Transverse colon (tissue), 4 donors: ENCODE measurements at regions not wholly inside any gene's neighbourhood (a gene's known extent, or its start where the extent isn't known, plus 50 kb on each side); places are given as distances from the start of the nearest gene placed in this dataset.
"Not testable (repeated sequence)": the region's sequence is repeated elsewhere in the genome, so short reads cannot be mapped to it uniquely, and the experiment has no call there.

ENCODE experiments used
- DNase-seq: peaks from one replicate; pipeline ENCODE4 v3.0.0-alpha.2; 2019
- H3K27ac ChIP-seq, 4 donors: fragments of 200-600 bp; sonication (generic); 2 replicates each; pipeline ENCODE4 v1.5.1; 2016 to 2018; ENCODE audit warnings: inconsistent platforms in 4 of 4
- H3K27me3 ChIP-seq: fragments of 200-600 bp; sonication (generic); 2 replicates; pipeline ENCODE4 v1.5.1; 2017; ENCODE audit warnings: inconsistent platforms
- H3K36me3 ChIP-seq, 4 donors: fragments of 200-600 bp; sonication (generic); 2 replicates each; pipeline ENCODE4 v1.5.1; 2017 to 2019; ENCODE audit warnings: inconsistent platforms in 4 of 4
- H3K4me1 ChIP-seq, 4 donors: fragments of 200-600 bp; sonication (generic); 2 replicates each; pipeline ENCODE4 v1.5.1; 2017 to 2020; ENCODE audit warnings: inconsistent platforms in 4 of 4
- H3K4me3 ChIP-seq, 4 donors: fragments of 200-600 bp; sonication (generic); 1 replicate in 1 of 4; 2 replicates in 3 of 4; pipeline versions ENCODE4 v1.5.1 to v1.6.1; 2017 to 2019; ENCODE audit warnings: inconsistent platforms in 4 of 4
- H3K9me3 ChIP-seq, 2 donors: fragments of 200-600 bp; sonication (generic); 2 replicates each; pipeline ENCODE4 v1.5.1; 2017 to 2019; ENCODE audit warnings: inconsistent platforms in 2 of 2
- POLR2AphosphoS5 ChIP-seq, 3 donors: sonication (generic); formaldehyde crosslinking; IDR thresholded peaks; one replicate each; pipeline ENCODE4 v1.6.1; 2016; ENCODE audit warnings: antibody characterized with exemption in 3 of 3
- WGBS, 2 donors: methylation state at CpG; one replicate each; pipeline ENCODE4 v1.1.5; 2018; ENCODE audit warnings: low coverage in 1 of 2; 5-methylcytosine and 5-hydroxymethylcytosine counted together
- in situ Hi-C, 4 donors: fragments of 200-750 bp; cut with MboI; loops; one replicate each; pipeline versions ENCODE4 v1.15.0 to v1.15.1; 2017; ENCODE audit warnings: low sequenced_read_pairs in 3 of 4, low pct_ligation_motif_present in 1 of 4, low pct_unique_long_range_greater_than_20kb in 1 of 4
- intact Hi-C: fragments of 100-400 bp; cut with DNase I; formaldehyde crosslinking; loops from one replicate; pipeline ENCODE4 v1.15.1; 2023; ENCODE audit warnings: low total_unique reads

DNA sequence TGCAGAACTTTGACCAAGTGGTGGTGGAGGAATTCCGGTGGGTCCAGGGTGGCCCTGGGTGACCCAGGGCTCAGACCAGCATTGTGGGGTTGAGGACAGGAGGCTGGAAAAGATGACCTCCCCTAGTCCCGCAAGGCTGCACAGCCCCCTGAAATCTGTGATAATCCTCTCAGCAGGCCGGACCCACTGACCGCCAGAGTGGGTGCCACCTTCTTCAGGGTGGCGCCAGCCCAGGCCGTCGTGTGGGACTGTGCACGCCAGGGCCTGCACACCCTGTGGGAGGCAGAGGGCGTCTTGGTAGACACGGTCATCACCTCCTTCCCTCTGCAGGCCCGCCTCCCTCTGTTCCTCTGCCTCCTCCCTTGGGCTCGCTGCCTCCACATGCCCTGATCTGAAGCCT, 137.7 kb downstream of the TBC1D2B start:
- Histone ChIP-seq H3K36me3 (no peaks in the 10 kb centered on the region), H3K27me3 (no peaks in the 10 kb centered on the region), H3K4me3 (no peak overlapping the region), H3K4me1 (peaks cover 0 to 9% (median 1%) of the 10 kb centered on the region in 4 donors), H3K27ac (no peak overlapping the region), H3K9me3 (no peaks in the 10 kb centered on the region)
- no peak for TF ChIP-seq POLR2AphosphoS5 (IDR thresholded peaks at IDR 0.05)
- no peak for DNase-seq
- 91% methylated on average over 12 of the region's 12 CpGs; no CpG with 5 or more reads in 1 of the 2 donors for WGBS, 2 donors
- in situ Hi-C loops (loop anchor here in 1 of 4 donors (25.0 kb wide), 1 partner anchor 797 kb away; no protein-coding TSS in a partner anchor), intact Hi-C loops (no loop called here)

- intact Hi-C loops, H3K4me3 ChIP-seq, H3K27ac ChIP-seq, H3K36me3 ChIP-seq, H3K27me3 ChIP-seq, H3K4me1 ChIP-seq, DNase-seq, H3K9me3 ChIP-seq: not testable (repeated sequence)
- WGBS, 2 donors: 33% methylated on average over 4 of the region's 4 CpGs; no CpG with 5 or more reads in 1 of the 2 donors
- in situ Hi-C loops: loop anchor here in 1 of 4 donors (25.0 kb wide), 1 partner anchor 798 kb away; no protein-coding TSS in a partner anchor
Observed at GRCh38 chr15:77939026-77939425, 138.5 kb downstream of the TBC1D2B start.

DNA sequence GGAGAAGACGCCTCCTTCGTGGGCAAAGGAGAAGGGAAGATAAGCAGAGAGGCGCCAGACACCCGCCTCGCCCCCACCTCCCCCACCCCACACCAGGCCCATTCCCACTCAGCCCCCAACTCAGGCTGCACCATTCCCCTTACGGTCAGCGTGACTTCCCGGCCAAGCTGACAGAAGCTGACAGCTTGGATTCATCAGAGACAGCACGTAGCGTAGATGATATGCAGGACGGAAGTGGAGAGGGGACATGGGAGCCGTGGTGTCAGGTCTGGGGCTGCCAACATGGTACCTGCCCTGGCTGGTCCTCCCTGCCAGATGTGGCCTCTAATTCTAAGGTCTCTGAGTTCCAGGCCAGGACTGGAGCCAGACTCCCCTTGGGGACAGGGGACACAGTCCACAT, 139.0 kb downstream of the TBC1D2B start:
- H3K27ac ChIP-seq, DNase-seq, H3K27me3 ChIP-seq, H3K4me3 ChIP-seq, H3K9me3 ChIP-seq, H3K4me1 ChIP-seq, H3K36me3 ChIP-seq, intact Hi-C loops: not testable (repeated sequence)
- in situ Hi-C loops: loop anchor here in 1 of 4 donors (25.0 kb wide), 1 partner anchor 799 kb away; no protein-coding TSS in a partner anchor
- WGBS, 2 donors: 80 to 84% methylated on average over 2 to 12 of the region's 12 CpGs

DNA sequence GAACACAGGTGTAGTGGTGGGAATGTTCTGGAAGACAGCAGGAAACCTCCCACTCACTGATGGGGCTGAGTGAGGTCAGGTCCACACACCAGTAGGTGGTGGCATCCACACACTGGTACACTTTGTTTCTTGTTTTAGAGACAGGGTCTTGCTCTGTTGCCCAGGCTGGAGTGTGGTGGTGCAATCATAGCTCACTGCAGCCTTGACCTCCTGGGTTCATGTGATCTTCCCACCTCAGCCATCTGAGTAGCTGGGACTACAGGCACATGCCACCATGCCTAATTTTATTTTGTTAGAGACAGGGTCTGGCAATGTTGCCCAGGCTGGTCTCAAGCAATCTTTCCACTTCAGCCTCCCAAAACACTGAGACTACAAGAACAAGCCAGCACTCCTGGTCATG, 140.9 kb downstream of the TBC1D2B start:
- not testable (repeated sequence) for H3K4me3 ChIP-seq

GRCh38 chr15:77934516-77934915, 143.0 kb downstream of the TBC1D2B start:
- intact Hi-C loops, H3K27me3 ChIP-seq, H3K4me1 ChIP-seq, H3K36me3 ChIP-seq, H3K27ac ChIP-seq, H3K9me3 ChIP-seq, DNase-seq, H3K4me3 ChIP-seq: not testable (repeated sequence)
- 90 to 94% methylated on average over 3 to 5 of the region's 6 CpGs for WGBS, 2 donors
- in situ Hi-C loops: loop anchor here in 1 of 4 donors (25.0 kb wide), 1 partner anchor 803 kb away; no protein-coding TSS in a partner anchor

More for the DNA sequence above, 140.9 kb downstream of the TBC1D2B start:
- H3K27me3 ChIP-seq, H3K9me3 ChIP-seq, H3K36me3 ChIP-seq, DNase-seq, H3K27ac ChIP-seq, intact Hi-C loops, H3K4me1 ChIP-seq: not testable (repeated sequence)
- in situ Hi-C loops: loop anchor here in 1 of 4 donors (25.0 kb wide), 1 partner anchor 801 kb away; no protein-coding TSS in a partner anchor

- DNase-seq, H3K27ac ChIP-seq, H3K27me3 ChIP-seq, intact Hi-C loops, H3K4me1 ChIP-seq, H3K36me3 ChIP-seq, H3K4me3 ChIP-seq, H3K9me3 ChIP-seq: not testable (repeated sequence)
- in situ Hi-C loops: loop anchor here in 1 of 4 donors (25.0 kb wide), 1 partner anchor 806 kb away; no protein-coding TSS in a partner anchor
- 71% methylated on average over 4 of the region's 4 CpGs; no CpG with 5 or more reads in 1 of the 2 donors for WGBS, 2 donors
Observed at GRCh38 chr15:77930907-77931306, 146.6 kb downstream of the TBC1D2B start.

DNA sequence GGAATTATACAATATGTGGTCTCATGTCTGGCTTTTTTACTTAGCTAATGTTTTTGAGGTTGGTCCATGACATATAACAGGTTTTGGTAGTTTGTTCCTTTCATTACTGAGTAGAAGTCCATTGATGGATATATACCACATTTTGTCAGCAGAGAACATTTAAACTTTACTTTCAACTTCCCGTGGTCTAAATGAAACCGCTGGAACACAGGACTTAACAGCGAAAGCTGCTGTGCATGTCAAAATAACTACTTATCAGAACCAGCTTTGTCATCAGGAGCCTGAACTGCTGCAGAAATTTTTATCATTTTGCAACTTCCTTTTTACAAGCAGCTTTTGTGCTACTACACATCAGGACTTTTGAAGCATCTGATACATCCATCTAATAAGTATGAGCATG, 147.0 kb downstream of the TBC1D2B start:
- H3K4me1 ChIP-seq, intact Hi-C loops, H3K9me3 ChIP-seq, H3K27me3 ChIP-seq, DNase-seq, H3K4me3 ChIP-seq, H3K36me3 ChIP-seq, H3K27ac ChIP-seq: not testable (repeated sequence)
- in situ Hi-C loops: loop anchor here in 1 of 4 donors (25.0 kb wide), 1 partner anchor 807 kb away; no protein-coding TSS in a partner anchor
- 31 to 33% methylated on average over 3 of the region's 3 CpGs for WGBS, 2 donors

- in situ Hi-C loops: loop anchor here in 1 of 4 donors (25.0 kb wide), 1 partner anchor 811 kb away; no protein-coding TSS in a partner anchor
- H3K4me3 ChIP-seq, H3K27me3 ChIP-seq, H3K27ac ChIP-seq, H3K9me3 ChIP-seq, DNase-seq, intact Hi-C loops, H3K4me1 ChIP-seq, H3K36me3 ChIP-seq: not testable (repeated sequence)
- 85% methylated on average over 11 of the region's 11 CpGs; no CpG with 5 or more reads in 1 of the 2 donors for whole genome bisulfite sequencing, 2 donors
Observed at GRCh38 chr15:77926789-77927188, 150.7 kb downstream of the TBC1D2B start.

GRCh38 chr15:77926296-77926695, 151.2 kb downstream of the TBC1D2B start:
- H3K4me1 ChIP-seq, H3K4me3 ChIP-seq, intact Hi-C loops, H3K36me3 ChIP-seq, H3K27me3 ChIP-seq, H3K9me3 ChIP-seq, DNase-seq, H3K27ac ChIP-seq: not testable (repeated sequence)
- in situ Hi-C loops: loop anchor here in 1 of 4 donors (25.0 kb wide), 1 partner anchor 811 kb away; no protein-coding TSS in a partner anchor
- 92% methylated on average over 7 of the region's 10 CpGs; no CpG with 5 or more reads in 1 of the 2 donors for WGBS, 2 donors

GRCh38 chr15:77925101-77925500, 152.4 kb downstream of the TBC1D2B start:
- WGBS, 2 donors: 12 to 14% methylated on average over 1 of the region's 1 CpG

More at GRCh38 chr15:77925101-77925500, 152.4 kb downstream of the TBC1D2B start:
- H3K4me1 ChIP-seq, H3K4me3 ChIP-seq, intact Hi-C loops, H3K27me3 ChIP-seq, DNase-seq, H3K36me3 ChIP-seq, H3K27ac ChIP-seq, H3K9me3 ChIP-seq: not testable (repeated sequence)
- in situ Hi-C loops: loop anchor here in 1 of 4 donors (25.0 kb wide), 1 partner anchor 812 kb away; no protein-coding TSS in a partner anchor
